HepG2 (cell line): ENCODE measurements at regions not wholly inside any gene's neighbourhood (a gene's known extent, or its start where the extent isn't known, plus 50 kb on each side); places are given as distances from the start of the nearest gene placed in this dataset.

Experiments used
- ATAC-seq: fragments of 200-7000 bp; cut with Tn5 transposase; 3 replicates; pipeline ENCODE4 v1.9.1; 2020; ENCODE audit warnings: mild to moderate bottlenecking, moderate library complexity
- BruUV-seq: library from RNA; stranded (reverse); fragments of 400-500 nt; replicated peaks from 2 replicates; lab custom pipeline; 2021; lab: Mats Ljungman, UMichigan
- CTCF ChIA-PET: fragments of 300-600 bp; formaldehyde crosslinking; extraction: SDS; loops from one replicate; lab custom pipeline; 2021; ENCODE audit warnings: low total read pairs, inconsistent platforms, low intra/inter-chr PET ratio; lab: Yijun Ruan, JAX
- POLR2A ChIA-PET: fragments of 350-600 bp; sonication (Branson Sonifier 250); formaldehyde crosslinking; loops from one replicate; lab custom pipeline; 2020; ENCODE audit warnings: antibody characterized with exemption, inconsistent platforms; lab: Yijun Ruan, JAX
- DNase-seq: peaks from one replicate; pipeline ENCODE4 v3.0.0-alpha.2; 2015; ENCODE audit warnings: low spot score
- FAIRE-seq: peaks from 3 replicates; lab custom pipeline; 2011; peaks lifted over from hg19 to GRCh38; lab: Jason Lieb, UNC
- H2AFZ ChIP-seq: one replicate; pipeline ENCODE4 v1.6.1; 2011; ENCODE audit warnings: low read length, inconsistent platforms
- H3K27ac ChIP-seq: fragments of 300-600 bp; 3 replicates; pipeline ENCODE4 v1.8.0; 2011; ENCODE audit warnings: mixed run types, mild to moderate bottlenecking, mixed read lengths, low read length, inconsistent platforms; ENCODE audit not compliant: insufficient read depth; ENCODE audit errors: extremely low read length
- H3K27me3 ChIP-seq, 2 experiments: fragments of 200-600 bp in 1 of 2; 2 replicates in 1 of 2; 3 replicates in 1 of 2; pipeline versions ENCODE4 v1.6.0 to v1.8.0; 2011; ENCODE audit warnings: low read length in 2 of 2, mild to moderate bottlenecking in 2 of 2, moderate library complexity in 2 of 2, inconsistent platforms in 1 of 2; ENCODE audit not compliant: insufficient read depth in 2 of 2, control insufficient read depth in 1 of 2
- H3K36me3 ChIP-seq, 2 experiments: fragments of 200-600 bp in 1 of 2; replicated peaks in 1 of 2; 2 replicates in 1 of 2; 3 replicates in 1 of 2; pipeline versions ENCODE4 v1.5.1 to v1.8.0; 2011; ENCODE audit warnings: low read length in 2 of 2, inconsistent platforms in 1 of 2; ENCODE audit not compliant: insufficient read depth in 2 of 2, control insufficient read depth in 1 of 2
- H3K4me1 ChIP-seq: 2 replicates; pipeline ENCODE4 v1.5.1; 2012; ENCODE audit warnings: low read length, inconsistent platforms; ENCODE audit not compliant: insufficient read depth
- H3K4me2 ChIP-seq: 2 replicates; pipeline ENCODE4 v1.6.0; 2011; ENCODE audit warnings: low read depth, low read length, inconsistent platforms
- H3K4me3 ChIP-seq, 3 experiments: fragments of 200-600 bp in 1 of 3; sonication (generic), shearing (Covaris generic) in 1 of 3; replicated peaks in 1 of 3; 2 replicates each; pipeline ENCODE4 v1.5.1; 2011 to 2016; ENCODE audit warnings: low read length in 3 of 3, inconsistent platforms in 2 of 3, low read depth in 2 of 3, mild to moderate bottlenecking in 2 of 3, control low read depth in 1 of 3, mixed read lengths in 1 of 3; ENCODE audit not compliant: insufficient read depth in 1 of 3
- H3K79me2 ChIP-seq: one replicate; pipeline ENCODE4 v1.6.1; 2011; ENCODE audit warnings: low read length, inconsistent platforms; ENCODE audit not compliant: insufficient read depth
- H3K9ac ChIP-seq: 2 replicates; pipeline ENCODE4 v1.6.0; 2011; ENCODE audit warnings: mild to moderate bottlenecking, low read depth, low read length, inconsistent platforms; ENCODE audit not compliant: insufficient read depth
- H3K9me3 ChIP-seq: 2 replicates; pipeline ENCODE4 v1.5.1; 2012; ENCODE audit warnings: mild to moderate bottlenecking, low read length
- H4K20me1 ChIP-seq: 2 replicates; pipeline ENCODE4 v1.6.0; 2011; ENCODE audit warnings: inconsistent platforms, mild to moderate bottlenecking, low read length, moderate library complexity; ENCODE audit not compliant: insufficient read depth
- EZH2 ChIP-seq: conservative IDR thresholded peaks from 2 replicates; pipeline ENCODE4 v1.6.1; 2012; ENCODE audit warnings: mild to moderate bottlenecking, low read depth, low read length, moderate library complexity
- HDAC2 ChIP-seq: sonication (generic); formaldehyde crosslinking; IDR thresholded peaks from 2 replicates; pipeline ENCODE4 v1.4.0; 2020; ENCODE audit warnings: missing genetic modification reagents
- PHF20 ChIP-seq: sonication (generic); formaldehyde crosslinking; IDR thresholded peaks from 2 replicates; pipeline ENCODE4 v1.5.0; 2020; ENCODE audit warnings: mild to moderate bottlenecking, missing genetic modification reagents
- POLR2G ChIP-seq: fragments of 200-400 bp; formaldehyde crosslinking; IDR thresholded peaks from 2 replicates; pipeline ENCODE4 v1.6.1; 2018; ENCODE audit warnings: mild to moderate bottlenecking, low read depth, low read length, moderate library complexity
- RARA ChIP-seq: IDR thresholded peaks from 2 replicates; pipeline ENCODE4 v1.6.1; 2016; ENCODE audit warnings: missing genetic modification reagents, missing compliant biosample characterization
- RBAK ChIP-seq: sonication (generic); formaldehyde crosslinking; IDR thresholded peaks from 2 replicates; pipeline ENCODE4 v1.5.1; 2020; ENCODE audit warnings: mild to moderate bottlenecking, missing genetic modification reagents
- SMARCE1 ChIP-seq: fragments of 450-650 bp; IDR thresholded peaks from 2 replicates; pipeline ENCODE4 v1.6.1; 2017; ENCODE audit warnings: borderline replicate concordance
- TBL1XR1 ChIP-seq: fragments of 150-350 bp; IDR thresholded peaks from 2 replicates; pipeline ENCODE4 v1.6.1; 2014; ENCODE audit warnings: borderline replicate concordance, low read length; ENCODE audit not compliant: partially characterized antibody
- TP53 ChIP-seq: sonication (generic); formaldehyde crosslinking; conservative IDR thresholded peaks from 2 replicates; pipeline ENCODE4 v1.4.0; 2020; ENCODE audit warnings: missing genetic modification reagents
- TSC22D2 ChIP-seq: sonication (generic); formaldehyde crosslinking; IDR thresholded peaks from 2 replicates; pipeline ENCODE4 v1.5.1; 2020; ENCODE audit warnings: missing genetic modification reagents, mild to moderate bottlenecking, borderline replicate concordance
- XBP1 ChIP-seq: sonication (generic); formaldehyde crosslinking; IDR thresholded peaks from 2 replicates; pipeline ENCODE4 v1.5.0; 2020; ENCODE audit warnings: missing genetic modification reagents
- ZNF329 ChIP-seq: sonication (generic); formaldehyde crosslinking; IDR thresholded peaks from 2 replicates; pipeline ENCODE4 v1.9.0; 2021; ENCODE audit warnings: low read depth, mild to moderate bottlenecking, missing genetic modification reagents
- ZNF567 ChIP-seq: sonication (generic); formaldehyde crosslinking; IDR thresholded peaks from 2 replicates; pipeline ENCODE4 v1.8.1; 2023; ENCODE audit warnings: mild to moderate bottlenecking, missing genetic modification reagents, borderline replicate concordance
- ZNF788 ChIP-seq: sonication (generic); formaldehyde crosslinking; IDR thresholded peaks from 2 replicates; pipeline ENCODE4 v1.5.0; 2020; ENCODE audit warnings: mild to moderate bottlenecking, missing genetic modification reagents, borderline replicate concordance
- WGBS: methylation state at CpG from one replicate; pipeline ENCODE4 v1.1.6; 2017; ENCODE audit warnings: low lambda C conversion rate; 5-methylcytosine and 5-hydroxymethylcytosine counted together
- in situ Hi-C: cut with HindIII; loops from 2 replicates; pipeline ENCODE4 v1.10.0; 2017; ENCODE audit warnings: low pct_unique_long_range_greater_than_20kb; ENCODE audit not compliant: extremely low pct_ligation_motif_present
- intact Hi-C: fragments of 100-400 bp; cut with micrococcal nuclease; formaldehyde crosslinking; loops from one replicate; pipeline ENCODE4 v1.10.0; 2022; ENCODE audit not compliant: unreplicated experiment
- TF ChIP-seq, protein P1 (sequence below): sonication (generic); formaldehyde crosslinking; IDR thresholded peaks from 2 replicates; pipeline ENCODE4 v1.4.0; 2020; ENCODE audit warnings: missing genetic modification reagents
- TF ChIP-seq, protein P2 (sequence below): sonication (generic); formaldehyde crosslinking; IDR thresholded peaks from 2 replicates; pipeline ENCODE4 v1.4.0; 2020; ENCODE audit warnings: mild to moderate bottlenecking, missing genetic modification reagents
- TF ChIP-seq, protein P3 (sequence below), 2 experiments: fragments of 450-650 bp in 1 of 2; sonication (generic) in 1 of 2; formaldehyde crosslinking; IDR thresholded peaks; 2 replicates each; pipeline versions ENCODE4 v1.5.0 to v1.8.0; 2020 to 2022; ENCODE audit warnings: mild to moderate bottlenecking in 1 of 2, missing genetic modification reagents in 1 of 2

DNA sequence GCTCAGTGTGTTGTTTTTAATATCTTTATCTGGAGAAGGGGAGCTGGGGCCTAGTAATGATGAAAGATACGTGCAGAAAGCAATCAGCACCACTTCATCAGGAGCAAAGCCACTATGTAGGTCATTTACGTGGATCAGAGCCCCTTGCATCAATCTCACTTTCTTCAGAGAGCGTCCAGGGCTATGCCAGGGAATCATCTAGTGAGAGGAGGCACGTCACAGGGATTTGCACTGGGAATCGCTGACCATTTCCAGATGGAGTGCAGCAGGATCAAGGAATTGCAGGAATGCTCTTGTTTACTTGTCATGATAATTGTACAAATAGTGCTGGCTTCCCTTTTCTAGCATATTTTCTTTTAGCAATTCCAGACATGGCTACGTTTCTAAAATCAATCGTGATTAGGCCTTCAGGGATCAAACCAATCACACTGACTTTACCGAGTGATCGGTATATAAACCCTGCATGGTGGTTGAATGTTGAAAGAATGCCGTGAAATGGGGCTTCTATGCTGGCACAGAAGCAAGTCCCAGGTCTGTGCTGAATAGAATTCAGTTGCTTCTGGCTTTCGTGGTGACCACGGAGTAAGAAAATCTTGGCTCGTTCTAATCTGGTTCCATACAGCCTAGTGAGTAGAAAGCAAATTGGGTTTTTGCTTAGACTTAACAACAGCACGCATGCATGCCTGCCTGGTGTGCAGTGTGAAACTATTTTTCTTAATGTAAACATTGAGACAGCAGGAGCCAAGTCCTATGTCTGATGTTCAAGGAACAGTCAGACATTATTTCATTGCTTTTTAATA, 122.8 kb downstream of the TMEM200C start:
- H3K4me2 ChIP-seq: no peak overlapping the region
- in situ Hi-C loops (no loop called here), intact Hi-C loops (no loop called here)
- 27% methylated on average over 12 of the region's 14 CpGs for WGBS
- ATAC-seq (no peak), DNase-seq (no peak), FAIRE-seq (no peak)
- peaks cover 0 to 16% of the 10 kb centered on the region in 2 experiments; a peak in 2 of 5 replicates for H3K27me3 ChIP-seq
- CTCF ChIA-PET: no interaction called here
- no peaks in the 10 kb centered on the region for H3K36me3 ChIP-seq
- H4K20me1 ChIP-seq: no peaks in the 10 kb centered on the region
- no peak overlapping the region for H2AFZ ChIP-seq
- TF ChIP-seq TSC22D2 (CRISPR knock-in tag) (no peak), POLR2G (no peak), EZH2 (no peak), ZNF329 (CRISPR knock-in tag) (no peak), XBP1 (CRISPR knock-in tag) (no peak), PHF20 (no peak), ZNF567 (CRISPR knock-in tag) (no peak), ZNF788 (CRISPR knock-in tag) (no peak), RARA (CRISPR knock-in tag) (no peak), TP53 (no peak), RBAK (CRISPR knock-in tag) (no peak), HDAC2 (CRISPR knock-in tag) (no peak), TBL1XR1 (no peak), SMARCE1 (no peak)
- TF ChIP-seq, protein P1, sequence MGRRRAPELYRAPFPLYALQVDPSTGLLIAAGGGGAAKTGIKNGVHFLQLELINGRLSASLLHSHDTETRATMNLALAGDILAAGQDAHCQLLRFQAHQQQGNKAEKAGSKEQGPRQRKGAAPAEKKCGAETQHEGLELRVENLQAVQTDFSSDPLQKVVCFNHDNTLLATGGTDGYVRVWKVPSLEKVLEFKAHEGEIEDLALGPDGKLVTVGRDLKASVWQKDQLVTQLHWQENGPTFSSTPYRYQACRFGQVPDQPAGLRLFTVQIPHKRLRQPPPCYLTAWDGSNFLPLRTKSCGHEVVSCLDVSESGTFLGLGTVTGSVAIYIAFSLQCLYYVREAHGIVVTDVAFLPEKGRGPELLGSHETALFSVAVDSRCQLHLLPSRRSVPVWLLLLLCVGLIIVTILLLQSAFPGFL (CRISPR knock-in tag): no peak
- TF ChIP-seq, protein P2, sequence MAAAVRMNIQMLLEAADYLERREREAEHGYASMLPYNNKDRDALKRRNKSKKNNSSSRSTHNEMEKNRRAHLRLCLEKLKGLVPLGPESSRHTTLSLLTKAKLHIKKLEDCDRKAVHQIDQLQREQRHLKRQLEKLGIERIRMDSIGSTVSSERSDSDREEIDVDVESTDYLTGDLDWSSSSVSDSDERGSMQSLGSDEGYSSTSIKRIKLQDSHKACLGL (CRISPR knock-in tag): no peak
- TF ChIP-seq, protein P3, sequence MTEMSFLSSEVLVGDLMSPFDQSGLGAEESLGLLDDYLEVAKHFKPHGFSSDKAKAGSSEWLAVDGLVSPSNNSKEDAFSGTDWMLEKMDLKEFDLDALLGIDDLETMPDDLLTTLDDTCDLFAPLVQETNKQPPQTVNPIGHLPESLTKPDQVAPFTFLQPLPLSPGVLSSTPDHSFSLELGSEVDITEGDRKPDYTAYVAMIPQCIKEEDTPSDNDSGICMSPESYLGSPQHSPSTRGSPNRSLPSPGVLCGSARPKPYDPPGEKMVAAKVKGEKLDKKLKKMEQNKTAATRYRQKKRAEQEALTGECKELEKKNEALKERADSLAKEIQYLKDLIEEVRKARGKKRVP (CRISPR knock-in tag; IDR thresholded peaks at IDR 0.05): no peak
- TF ChIP-seq, all 625 proteins: peak for 0
- POLR2A ChIA-PET: no interaction called here
- Histone ChIP-seq H3K79me2 (no peaks in the 10 kb centered on the region), H3K4me3 (no peak overlapping the region), H3K9ac (no peak overlapping the region), H3K27ac (no peak overlapping the region), H3K9me3 (no peaks in the 10 kb centered on the region), H3K4me1 (no peaks in the 10 kb centered on the region)
- no TSS peak for BruUV-seq
